ENCODE measurements at regions not wholly inside any gene's neighbourhood (a gene's known extent, or its start where the extent isn't known, plus 50 kb on each side); places are given as distances from the start of the nearest gene placed in this dataset.
"Not testable (repeated sequence)": the region's sequence is repeated elsewhere in the genome, so short reads cannot be mapped to it uniquely, and the experiment has no call there.

- TF ChIP-seq CBFB (CRISPR knock-in tag; IDR thresholded peaks at IDR 0.05; ENCODE audit: low read depth); NFYB (CRISPR knock-in tag; conservative IDR thresholded peaks at IDR 0.05; ENCODE audit: low read depth): not testable (repeated sequence)
Measured at GRCh38 chr12:17564630-17565029, 525.4 kb downstream of the RERGL start.
